ENCODE measurements at regions not wholly inside any gene's neighbourhood (a gene's known extent, or its start where the extent isn't known, plus 50 kb on each side); places are given as distances from the start of the nearest gene placed in this dataset.

DNA sequence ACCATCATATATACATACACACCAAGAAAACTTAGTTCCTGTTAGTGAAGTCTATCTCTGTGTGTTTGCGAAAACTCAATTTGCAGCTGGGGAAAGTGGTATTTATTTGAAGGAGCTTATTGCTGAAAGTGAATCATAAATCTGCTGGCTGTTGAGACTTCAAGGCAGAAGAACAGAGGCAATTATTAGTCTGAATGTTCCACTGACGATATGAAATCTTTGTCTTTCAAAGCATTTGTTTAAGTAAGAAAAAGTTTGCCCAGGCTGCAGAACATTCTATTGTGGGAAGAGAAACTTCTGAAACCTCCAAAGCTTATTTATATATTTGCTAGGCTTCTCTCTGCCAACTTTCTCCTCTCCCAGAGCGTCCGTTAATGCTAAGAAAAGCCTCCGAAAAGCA is 255.7 kb upstream of the TMPO start:
- Histone ChIP-seq H3K27ac (ENCODE audit: extremely low read depth, low read depth, low read length) (no peak overlapping the region), H3K36me3 (ENCODE audit: control insufficient read depth, insufficient read depth, low read length) (no peaks in the 10 kb centered on the region), H4K20me1 (replicated peaks; ENCODE audit: control insufficient read depth, insufficient read depth, low read length) (no peaks in the 10 kb centered on the region), H3K4me2 (ENCODE audit: insufficient read depth, low read length) (no peak overlapping the region), H3K79me2 (ENCODE audit: control insufficient read depth, insufficient read depth, low read length) (no peaks in the 10 kb centered on the region), H3K27me3 (ENCODE audit: control insufficient read depth in 2 of 2, insufficient read depth in 2 of 2, low read length in 2 of 2) (no peaks in the 10 kb centered on the region), H3K9me3 (replicated peaks; ENCODE audit: control insufficient read depth, insufficient read depth, low read depth, low read length) (no peaks in the 10 kb centered on the region), H3K9me1 (ENCODE audit: control insufficient read depth, insufficient read depth, low read length) (no peaks in the 10 kb centered on the region), H2AFZ (ENCODE audit: low read depth, low read length) (no peak overlapping the region), H3K9ac (ENCODE audit: insufficient read depth in 1 of 2, low read depth in 2 of 2, low read length in 2 of 2) (no peak overlapping the region), H3K4me1 (replicated peaks in 1 of 2; ENCODE audit: control insufficient read depth in 2 of 2, insufficient read depth in 2 of 2, low read length in 2 of 2) (no peaks in the 10 kb centered on the region), H3K4me3 (no peak overlapping the region)
- BruUV-seq (replicated peaks) = no TSS peak
- 0% methylated on average over 5 of the region's 5 CpGs for WGBS (ENCODE audit: insufficient coverage, low coverage, missing lambda C conversion rate)
- intact Hi-C loops (cut with micrococcal nuclease) (no loop called here), in situ Hi-C loops (cut with MboI) (no loop called here)
- POLR2A ChIA-PET = no interaction called here
- CTCF ChIA-PET (ENCODE audit: low intra/inter-chr PET ratio) = no interaction called here
- no peak for ATAC-seq
- TF ChIP-seq, protein P1, sequence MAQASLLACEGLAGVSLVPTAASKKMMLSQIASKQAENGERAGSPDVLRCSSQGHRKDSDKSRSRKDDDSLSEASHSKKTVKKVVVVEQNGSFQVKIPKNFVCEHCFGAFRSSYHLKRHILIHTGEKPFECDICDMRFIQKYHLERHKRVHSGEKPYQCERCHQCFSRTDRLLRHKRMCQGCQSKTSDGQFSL (CRISPR knock-in tag; IDR thresholded peaks at IDR 0.05) = no peak
- TF ChIP-seq, protein P1 (tag; IDR thresholded peaks at IDR 0.05) = no peak
- no peak for TF ChIP-seq SRF (CRISPR knock-in tag; IDR thresholded peaks at IDR 0.05)
- TF ChIP-seq, protein P2, sequence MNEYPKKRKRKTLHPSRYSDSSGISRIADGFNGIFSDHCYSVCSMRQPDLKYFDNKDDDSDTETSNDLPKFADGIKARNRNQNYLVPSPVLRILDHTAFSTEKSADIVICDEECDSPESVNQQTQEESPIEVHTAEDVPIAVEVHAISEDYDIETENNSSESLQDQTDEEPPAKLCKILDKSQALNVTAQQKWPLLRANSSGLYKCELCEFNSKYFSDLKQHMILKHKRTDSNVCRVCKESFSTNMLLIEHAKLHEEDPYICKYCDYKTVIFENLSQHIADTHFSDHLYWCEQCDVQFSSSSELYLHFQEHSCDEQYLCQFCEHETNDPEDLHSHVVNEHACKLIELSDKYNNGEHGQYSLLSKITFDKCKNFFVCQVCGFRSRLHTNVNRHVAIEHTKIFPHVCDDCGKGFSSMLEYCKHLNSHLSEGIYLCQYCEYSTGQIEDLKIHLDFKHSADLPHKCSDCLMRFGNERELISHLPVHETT (CRISPR knock-in tag; conservative IDR thresholded peaks at IDR 0.05 in 1 of 2, IDR thresholded peaks at IDR 0.05 in 1 of 2) = no peak
- no peak for TF ChIP-seq EP300 (IDR thresholded peaks at IDR 0.05; ENCODE audit: low read length)
- no peak for TF ChIP-seq ZNF354B (CRISPR knock-in tag; IDR thresholded peaks at IDR 0.05)
- no peak for TF ChIP-seq FOXA1 (IDR thresholded peaks at IDR 0.05; ENCODE audit: borderline replicate concordance)
- no peak for TF ChIP-seq ZNF311 (CRISPR knock-in tag; IDR thresholded peaks at IDR 0.05)
- TF ChIP-seq, protein P3, sequence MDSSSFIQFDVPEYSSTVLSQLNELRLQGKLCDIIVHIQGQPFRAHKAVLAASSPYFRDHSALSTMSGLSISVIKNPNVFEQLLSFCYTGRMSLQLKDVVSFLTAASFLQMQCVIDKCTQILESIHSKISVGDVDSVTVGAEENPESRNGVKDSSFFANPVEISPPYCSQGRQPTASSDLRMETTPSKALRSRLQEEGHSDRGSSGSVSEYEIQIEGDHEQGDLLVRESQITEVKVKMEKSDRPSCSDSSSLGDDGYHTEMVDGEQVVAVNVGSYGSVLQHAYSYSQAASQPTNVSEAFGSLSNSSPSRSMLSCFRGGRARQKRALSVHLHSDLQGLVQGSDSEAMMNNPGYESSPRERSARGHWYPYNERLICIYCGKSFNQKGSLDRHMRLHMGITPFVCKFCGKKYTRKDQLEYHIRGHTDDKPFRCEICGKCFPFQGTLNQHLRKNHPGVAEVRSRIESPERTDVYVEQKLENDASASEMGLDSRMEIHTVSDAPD (CRISPR knock-in tag; IDR thresholded peaks at IDR 0.05) = no peak
- no peak for TF ChIP-seq POLR2A (conservative IDR thresholded peaks at IDR 0.05)
- no peak for DNase-seq (ENCODE audit: extremely low read depth in 1 of 4, low spot score in 3 of 4)
- no peak for FAIRE-seq

Data from K562 (cell line).